ENCODE measurements at regions not wholly inside any gene's neighbourhood (a gene's known extent, or its start where the extent isn't known, plus 50 kb on each side); places are given as distances from the start of the nearest gene placed in this dataset.

GRCh38 chr5:96141749-96142148 lies 180.1 kb upstream of the ELL2 start:
- no peak for TF ChIP-seq CTCF (IDR thresholded peaks at IDR 0.05; ENCODE audit: borderline replicate concordance, extremely low read depth, insufficient read depth)
- FAIRE-seq, result no peak
- no peaks in the 10 kb centered on the region for H3K36me3 ChIP-seq (ENCODE audit: control insufficient read depth in 2 of 3, insufficient read depth in 3 of 3, low read length in 3 of 3)

GRCh38 chr5:96140496-96140895 lies 178.8 kb upstream of the ELL2 start:
- Histone ChIP-seq H3K4me3 (ENCODE audit: low read length in 3 of 3) (no peak overlapping the region), H3K27me3 (ENCODE audit: control insufficient read depth, insufficient read depth, low read length) (no peaks in the 10 kb centered on the region), H3K27ac (ENCODE audit: low read depth in 2 of 2, low read length in 2 of 2) (no peak overlapping the region), H3K4me1 (ENCODE audit: control insufficient read depth in 2 of 3, insufficient read depth in 2 of 3, low read depth in 1 of 3, low read length in 3 of 3) (no peaks in the 10 kb centered on the region), H3K9ac (ENCODE audit: low read length in 3 of 3) (no peak overlapping the region), H3K36me3 (ENCODE audit: control insufficient read depth in 2 of 3, insufficient read depth in 3 of 3, low read length in 3 of 3) (no peaks in the 10 kb centered on the region), H3K9me3 (ENCODE audit: control insufficient read depth in 2 of 3, insufficient read depth in 1 of 3, low read length in 3 of 3) (no peaks in the 10 kb centered on the region)
- intact Hi-C loops (cut with DNase I), result no loop called here
- TF ChIP-seq CTCF (IDR thresholded peaks at IDR 0.05; ENCODE audit: borderline replicate concordance, extremely low read depth, insufficient read depth), result no peak
- FAIRE-seq (no peak), DNase-seq (no peak)

More at GRCh38 chr5:96141749-96142148, 180.1 kb upstream of the ELL2 start:
- no peaks in the 10 kb centered on the region for H3K4me1 ChIP-seq (ENCODE audit: control insufficient read depth in 2 of 3, insufficient read depth in 2 of 3, low read depth in 1 of 3, low read length in 3 of 3)
- H3K9ac ChIP-seq (ENCODE audit: low read length in 3 of 3), result no peak overlapping the region
- intact Hi-C loops (cut with DNase I), result no loop called here
- H3K27ac ChIP-seq (ENCODE audit: low read depth in 2 of 2, low read length in 2 of 2), result no peak overlapping the region
- H3K9me3 ChIP-seq (ENCODE audit: control insufficient read depth in 2 of 3, insufficient read depth in 1 of 3, low read length in 3 of 3), result no peaks in the 10 kb centered on the region
- H3K27me3 ChIP-seq (ENCODE audit: control insufficient read depth, insufficient read depth, low read length), result no peaks in the 10 kb centered on the region
- H3K4me3 ChIP-seq (ENCODE audit: low read length in 3 of 3), result no peak overlapping the region
- no peak for DNase-seq

- FAIRE-seq (no peak), DNase-seq (no peak)
- Histone ChIP-seq H3K27me3 (ENCODE audit: control insufficient read depth, insufficient read depth, low read length) (no peaks in the 10 kb centered on the region), H3K9me3 (ENCODE audit: control insufficient read depth in 2 of 3, insufficient read depth in 1 of 3, low read length in 3 of 3) (no peaks in the 10 kb centered on the region), H3K9ac (ENCODE audit: low read length in 3 of 3) (no peak overlapping the region), H3K27ac (ENCODE audit: low read depth in 2 of 2, low read length in 2 of 2) (no peak overlapping the region), H3K4me3 (ENCODE audit: low read length in 3 of 3) (no peak overlapping the region), H3K36me3 (ENCODE audit: control insufficient read depth in 2 of 3, insufficient read depth in 3 of 3, low read length in 3 of 3) (no peaks in the 10 kb centered on the region), H3K4me1 (ENCODE audit: control insufficient read depth in 2 of 3, insufficient read depth in 2 of 3, low read depth in 1 of 3, low read length in 3 of 3) (no peaks in the 10 kb centered on the region)
- intact Hi-C loops (cut with DNase I), result no loop called here
- TF ChIP-seq CTCF (IDR thresholded peaks at IDR 0.05; ENCODE audit: borderline replicate concordance, extremely low read depth, insufficient read depth), result no peak
These were observed 178.4 kb upstream of the ELL2 start for GRCh38 chr5:96140084-96140483.

GRCh38 chr5:96134886-96135285 lies 173.2 kb upstream of the ELL2 start:
- no peak overlapping the region for H3K4me3 ChIP-seq (ENCODE audit: low read length in 3 of 3)
- intact Hi-C loops (cut with DNase I), result no loop called here
- no peak for FAIRE-seq

More at GRCh38 chr5:96134886-96135285, 173.2 kb upstream of the ELL2 start:
- Histone ChIP-seq H3K9me3 (ENCODE audit: control insufficient read depth in 2 of 3, insufficient read depth in 1 of 3, low read length in 3 of 3) (no peaks in the 10 kb centered on the region), H3K4me1 (ENCODE audit: control insufficient read depth in 2 of 3, insufficient read depth in 2 of 3, low read depth in 1 of 3, low read length in 3 of 3) (no peaks in the 10 kb centered on the region), H3K27ac (ENCODE audit: low read depth in 2 of 2, low read length in 2 of 2) (no peak overlapping the region), H3K36me3 (ENCODE audit: control insufficient read depth in 2 of 3, insufficient read depth in 3 of 3, low read length in 3 of 3) (no peaks in the 10 kb centered on the region), H3K27me3 (ENCODE audit: control insufficient read depth, insufficient read depth, low read length) (no peaks in the 10 kb centered on the region), H3K9ac (ENCODE audit: low read length in 3 of 3) (no peak overlapping the region)
- TF ChIP-seq CTCF (IDR thresholded peaks at IDR 0.05; ENCODE audit: borderline replicate concordance, extremely low read depth, insufficient read depth), result no peak
- DNase-seq, result no peak
